Endothelial cell of umbilical vein (primary cell): ENCODE measurements at regions not wholly inside any gene's neighbourhood (a gene's known extent, or its start where the extent isn't known, plus 50 kb on each side); places are given as distances from the start of the nearest gene placed in this dataset.

Experiments
- CTCF ChIP-seq, 2 donors: IDR thresholded peaks; 1 replicate in 1 of 2; 2 replicates in 1 of 2; pipeline ENCODE4 v1.5.1; 2011; ENCODE audit warnings: low read length in 2 of 2, mild to moderate bottlenecking in 2 of 2, moderate library complexity in 2 of 2, control low read depth in 1 of 2, inconsistent platforms in 1 of 2, low read depth in 1 of 2; ENCODE audit not compliant: insufficient read depth in 1 of 2; ENCODE audit errors: extremely low read depth in 1 of 2
- EZH2 ChIP-seq: IDR thresholded peaks from 2 replicates; pipeline ENCODE4 v1.6.1; 2012; ENCODE audit warnings: borderline replicate concordance, low read depth, mild to moderate bottlenecking, moderate library complexity, low read length, inconsistent platforms; ENCODE audit not compliant: severe bottlenecking
- MYC ChIP-seq: IDR thresholded peaks from one replicate; pipeline ENCODE4 v1.6.1; 2011; ENCODE audit warnings: mild to moderate bottlenecking, low read depth, low read length
- POLR2A ChIP-seq: IDR thresholded peaks from 2 replicates; pipeline ENCODE4 v1.6.1; 2012; ENCODE audit warnings: low read depth, mild to moderate bottlenecking, control low read depth, low read length

GRCh38 chr9:86671018-86671417, 276.3 kb downstream of the GAS1 start:
- no peak for TF ChIP-seq CTCF (IDR thresholded peaks at IDR 0.05; ENCODE audit: extremely low read depth in 1 of 2, insufficient read depth in 1 of 2, low read depth in 1 of 2, low read length in 2 of 2)
- no peak for TF ChIP-seq POLR2A
- TF ChIP-seq MYC: no peak
- no peak for TF ChIP-seq EZH2
